GM12878 (cell line): ENCODE measurements at regions not wholly inside any gene's neighbourhood (a gene's known extent, or its start where the extent isn't known, plus 50 kb on each side); places are given as distances from the start of the nearest gene placed in this dataset.

ENCODE experiments used
- ATAC-seq: fragments of 200-7000 bp; cut with Tn5 transposase; 3 replicates; pipeline ENCODE4 v1.9.1; 2020; ENCODE audit warnings: mild to moderate bottlenecking, moderate library complexity
- BruUV-seq: library from RNA; stranded (reverse); fragments of 400-500 nt; replicated peaks from 2 replicates; lab custom pipeline; 2021; lab: Mats Ljungman, UMichigan
- CTCF ChIA-PET: fragments of 300-600 bp; sonication (Branson Sonifier 250); formaldehyde crosslinking; extraction: SDS; loops from one replicate; lab custom pipeline; 2021; ENCODE audit warnings: inconsistent platforms; lab: Yijun Ruan, JAX
- POLR2A ChIA-PET: fragments of 350-600 bp; formaldehyde crosslinking; extraction: SDS; loops from one replicate; lab custom pipeline; 2021; ENCODE audit warnings: inconsistent platforms; lab: Charles Lee
- RAD21 ChIA-PET: fragments of 300-600 bp; sonication (Branson Sonifier 250); formaldehyde crosslinking; loops from one replicate; lab custom pipeline; 2023; ENCODE audit warnings: antibody characterized with exemption; ENCODE audit not compliant: unreplicated experiment; lab: Charles Lee
- SMC1A ChIA-PET: fragments of 300-600 bp; sonication (Branson Sonifier 250); formaldehyde crosslinking; loops from one replicate; lab custom pipeline; 2023; ENCODE audit not compliant: unreplicated experiment, uncharacterized antibody; lab: Charles Lee
- DNase-seq: peaks from one replicate; pipeline ENCODE4 v3.0.0-alpha.2; 2011; ENCODE audit warnings: low read depth, low spot score
- FAIRE-seq: peaks from 3 replicates; lab custom pipeline; 2011; peaks lifted over from hg19 to GRCh38; lab: Jason Lieb, UNC
- H2AFZ ChIP-seq: 2 replicates; pipeline ENCODE4 v1.6.0; 2011; ENCODE audit warnings: low read depth, low read length, control low read depth; ENCODE audit not compliant: control insufficient read depth
- H3K27ac ChIP-seq: 2 replicates; pipeline ENCODE4 v1.5.1; 2011; ENCODE audit warnings: control low read depth; ENCODE audit not compliant: control insufficient read depth, insufficient read depth
- H3K27me3 ChIP-seq, 2 experiments: replicated peaks in 1 of 2; 2 replicates each; pipeline versions ENCODE4 v1.6.0 to v1.6.1; 2011; ENCODE audit warnings: low read length in 1 of 2; ENCODE audit not compliant: control insufficient read depth in 2 of 2, insufficient read depth in 2 of 2
- H3K36me3 ChIP-seq, 2 experiments: 2 replicates each; pipeline ENCODE4 v1.5.1; 2011; ENCODE audit warnings: low read length in 1 of 2; ENCODE audit not compliant: control insufficient read depth in 2 of 2, insufficient read depth in 2 of 2
- H3K4me1 ChIP-seq: 2 replicates; pipeline ENCODE4 v1.6.1; 2011; ENCODE audit warnings: mild to moderate bottlenecking, low read length, moderate library complexity, mixed read lengths; ENCODE audit not compliant: control insufficient read depth, insufficient read depth
- H3K4me2 ChIP-seq: 2 replicates; pipeline ENCODE4 v1.6.0; 2011; ENCODE audit warnings: control low read depth; ENCODE audit not compliant: control insufficient read depth, insufficient read depth
- H3K4me3 ChIP-seq: fragments of 200-600 bp; sonication (generic); 2 replicates; pipeline ENCODE4 v1.5.1; 2016
- H3K79me2 ChIP-seq: 2 replicates; pipeline ENCODE4 v1.6.0; 2011; ENCODE audit warnings: low read length; ENCODE audit not compliant: control insufficient read depth, insufficient read depth
- H3K9ac ChIP-seq: 2 replicates; pipeline ENCODE4 v1.8.0; 2011; ENCODE audit warnings: low read length, control low read depth, mixed read lengths; ENCODE audit not compliant: control insufficient read depth, insufficient read depth
- H3K9me3 ChIP-seq: replicated peaks from 3 replicates; pipeline ENCODE4 v1.5.1; 2011; ENCODE audit warnings: mild to moderate bottlenecking, low read length; ENCODE audit not compliant: control insufficient read depth, insufficient read depth
- H4K20me1 ChIP-seq: 2 replicates; pipeline ENCODE4 v1.6.0; 2011; ENCODE audit not compliant: control insufficient read depth, insufficient read depth
- MAX ChIP-seq: IDR thresholded peaks from 2 replicates; pipeline ENCODE4 v1.6.1; 2012; ENCODE audit warnings: low read depth, low read length, improper control_type of control experiment
- NFYA ChIP-seq: IDR thresholded peaks from 2 replicates; pipeline ENCODE4 v1.6.1; 2011; ENCODE audit warnings: low read depth, mild to moderate bottlenecking, low read length, improper control_type of control experiment, borderline replicate concordance
- NR2C2 ChIP-seq: IDR thresholded peaks from 2 replicates; pipeline ENCODE4 v1.6.1; 2011; ENCODE audit warnings: borderline replicate concordance, low read depth; ENCODE audit not compliant: control insufficient read depth, insufficient read length
- POLR2A ChIP-seq: IDR thresholded peaks from 2 replicates; pipeline ENCODE4 v1.6.1; 2011; ENCODE audit warnings: low read depth, mild to moderate bottlenecking, low read length
- TCF12 ChIP-seq: IDR thresholded peaks from 2 replicates; pipeline ENCODE4 v1.6.1; 2011; ENCODE audit warnings: low read depth, mild to moderate bottlenecking, low read length
- TCF3 ChIP-seq: IDR thresholded peaks from 2 replicates; pipeline ENCODE4 v1.6.1; 2012; ENCODE audit warnings: low read depth, mild to moderate bottlenecking, low read length, borderline replicate concordance; ENCODE audit not compliant: insufficient read depth
- ZZZ3 ChIP-seq: IDR thresholded peaks from 2 replicates; pipeline ENCODE4 v1.6.1; 2011; ENCODE audit warnings: low read depth; ENCODE audit not compliant: control insufficient read depth, insufficient read length
- in situ Hi-C: fragments of 300-500 bp; cut with MboI; formaldehyde crosslinking; loops from 9 replicates; pipeline ENCODE4 v1.14.3; 2018; ENCODE audit warnings: mixed read lengths
- intact Hi-C: fragments of 100-400 bp; cut with micrococcal nuclease; formaldehyde crosslinking; loops from one replicate; pipeline ENCODE4 v1.14.2; 2022; ENCODE audit not compliant: unreplicated experiment
- TF ChIP-seq, protein P1 (sequence below): IDR thresholded peaks from 2 replicates; pipeline ENCODE4 v1.6.1; 2012; ENCODE audit warnings: mild to moderate bottlenecking, low read depth, low read length
- TF ChIP-seq, protein P2 (sequence below): fragments of 450-650 bp; IDR thresholded peaks from 2 replicates; pipeline ENCODE4 v1.6.1; 2017; ENCODE audit warnings: mild to moderate bottlenecking, moderate library complexity

DNA sequence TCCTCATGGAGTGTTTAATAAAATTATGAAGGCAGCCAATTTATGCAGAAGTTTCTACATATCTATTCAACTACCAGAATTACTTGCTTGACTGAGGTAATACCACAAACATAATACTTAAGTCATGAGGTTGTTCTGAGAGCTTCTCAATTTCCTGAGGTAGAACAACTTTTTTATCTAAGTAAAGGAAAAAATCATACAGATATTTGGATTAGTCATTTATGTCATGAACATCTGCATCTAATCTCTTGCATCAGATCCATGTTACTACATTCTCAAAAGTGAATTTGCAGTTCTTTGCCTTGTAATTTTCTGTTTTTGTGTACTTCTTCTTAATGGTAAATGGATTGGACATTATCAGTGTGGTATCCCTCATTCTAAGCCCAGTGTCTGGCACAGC is 60.4 kb upstream of the RGMB start:
- Histone ChIP-seq H3K4me2 (no peak overlapping the region), H3K36me3 (no peaks in the 10 kb centered on the region), H3K9ac (no peak overlapping the region), H3K27me3 (no peaks in the 10 kb centered on the region)
- ATAC-seq (no peak), FAIRE-seq (no peak), DNase-seq (no peak)
- intact Hi-C loops: no loop called here
- in situ Hi-C loops: no loop called here
- POLR2A ChIA-PET: no interaction called here
- no TSS peak for BruUV-seq
- TF ChIP-seq TCF12 (no peak), ZZZ3 (no peak), MAX (no peak), NFYA (no peak), POLR2A (no peak), TCF3 (no peak), NR2C2 (no peak)
- TF ChIP-seq, protein P1, sequence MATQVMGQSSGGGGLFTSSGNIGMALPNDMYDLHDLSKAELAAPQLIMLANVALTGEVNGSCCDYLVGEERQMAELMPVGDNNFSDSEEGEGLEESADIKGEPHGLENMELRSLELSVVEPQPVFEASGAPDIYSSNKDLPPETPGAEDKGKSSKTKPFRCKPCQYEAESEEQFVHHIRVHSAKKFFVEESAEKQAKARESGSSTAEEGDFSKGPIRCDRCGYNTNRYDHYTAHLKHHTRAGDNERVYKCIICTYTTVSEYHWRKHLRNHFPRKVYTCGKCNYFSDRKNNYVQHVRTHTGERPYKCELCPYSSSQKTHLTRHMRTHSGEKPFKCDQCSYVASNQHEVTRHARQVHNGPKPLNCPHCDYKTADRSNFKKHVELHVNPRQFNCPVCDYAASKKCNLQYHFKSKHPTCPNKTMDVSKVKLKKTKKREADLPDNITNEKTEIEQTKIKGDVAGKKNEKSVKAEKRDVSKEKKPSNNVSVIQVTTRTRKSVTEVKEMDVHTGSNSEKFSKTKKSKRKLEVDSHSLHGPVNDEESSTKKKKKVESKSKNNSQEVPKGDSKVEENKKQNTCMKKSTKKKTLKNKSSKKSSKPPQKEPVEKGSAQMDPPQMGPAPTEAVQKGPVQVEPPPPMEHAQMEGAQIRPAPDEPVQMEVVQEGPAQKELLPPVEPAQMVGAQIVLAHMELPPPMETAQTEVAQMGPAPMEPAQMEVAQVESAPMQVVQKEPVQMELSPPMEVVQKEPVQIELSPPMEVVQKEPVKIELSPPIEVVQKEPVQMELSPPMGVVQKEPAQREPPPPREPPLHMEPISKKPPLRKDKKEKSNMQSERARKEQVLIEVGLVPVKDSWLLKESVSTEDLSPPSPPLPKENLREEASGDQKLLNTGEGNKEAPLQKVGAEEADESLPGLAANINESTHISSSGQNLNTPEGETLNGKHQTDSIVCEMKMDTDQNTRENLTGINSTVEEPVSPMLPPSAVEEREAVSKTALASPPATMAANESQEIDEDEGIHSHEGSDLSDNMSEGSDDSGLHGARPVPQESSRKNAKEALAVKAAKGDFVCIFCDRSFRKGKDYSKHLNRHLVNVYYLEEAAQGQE: no peak
- TF ChIP-seq, protein P2, sequence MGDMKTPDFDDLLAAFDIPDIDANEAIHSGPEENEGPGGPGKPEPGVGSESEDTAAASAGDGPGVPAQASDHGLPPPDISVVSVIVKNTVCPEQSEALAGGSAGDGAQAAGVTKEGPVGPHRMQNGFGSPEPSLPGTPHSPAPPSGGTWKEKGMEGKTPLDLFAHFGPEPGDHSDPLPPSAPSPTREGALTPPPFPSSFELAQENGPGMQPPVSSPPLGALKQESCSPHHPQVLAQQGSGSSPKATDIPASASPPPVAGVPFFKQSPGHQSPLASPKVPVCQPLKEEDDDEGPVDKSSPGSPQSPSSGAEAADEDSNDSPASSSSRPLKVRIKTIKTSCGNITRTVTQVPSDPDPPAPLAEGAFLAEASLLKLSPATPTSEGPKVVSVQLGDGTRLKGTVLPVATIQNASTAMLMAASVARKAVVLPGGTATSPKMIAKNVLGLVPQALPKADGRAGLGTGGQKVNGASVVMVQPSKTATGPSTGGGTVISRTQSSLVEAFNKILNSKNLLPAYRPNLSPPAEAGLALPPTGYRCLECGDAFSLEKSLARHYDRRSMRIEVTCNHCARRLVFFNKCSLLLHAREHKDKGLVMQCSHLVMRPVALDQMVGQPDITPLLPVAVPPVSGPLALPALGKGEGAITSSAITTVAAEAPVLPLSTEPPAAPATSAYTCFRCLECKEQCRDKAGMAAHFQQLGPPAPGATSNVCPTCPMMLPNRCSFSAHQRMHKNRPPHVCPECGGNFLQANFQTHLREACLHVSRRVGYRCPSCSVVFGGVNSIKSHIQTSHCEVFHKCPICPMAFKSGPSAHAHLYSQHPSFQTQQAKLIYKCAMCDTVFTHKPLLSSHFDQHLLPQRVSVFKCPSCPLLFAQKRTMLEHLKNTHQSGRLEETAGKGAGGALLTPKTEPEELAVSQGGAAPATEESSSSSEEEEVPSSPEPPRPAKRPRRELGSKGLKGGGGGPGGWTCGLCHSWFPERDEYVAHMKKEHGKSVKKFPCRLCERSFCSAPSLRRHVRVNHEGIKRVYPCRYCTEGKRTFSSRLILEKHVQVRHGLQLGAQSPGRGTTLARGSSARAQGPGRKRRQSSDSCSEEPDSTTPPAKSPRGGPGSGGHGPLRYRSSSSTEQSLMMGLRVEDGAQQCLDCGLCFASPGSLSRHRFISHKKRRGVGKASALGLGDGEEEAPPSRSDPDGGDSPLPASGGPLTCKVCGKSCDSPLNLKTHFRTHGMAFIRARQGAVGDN: no peak
- TF ChIP-seq, all 136 proteins: peak for 0
- Histone ChIP-seq H3K27ac (no peak overlapping the region), H3K79me2 (no peaks in the 10 kb centered on the region), H3K4me3 (no peak overlapping the region), H4K20me1 (no peaks in the 10 kb centered on the region), H3K4me1 (no peaks in the 10 kb centered on the region), H2AFZ (no peak overlapping the region), H3K9me3 (no peaks in the 10 kb centered on the region)
- ChIA-PET SMC1A (no interaction called here), RAD21 (no interaction called here), CTCF (no interaction called here)
